Hepatocyte (in vitro differentiated cells): ENCODE measurements at regions not wholly inside any gene's neighbourhood (a gene's known extent, or its start where the extent isn't known, plus 50 kb on each side); places are given as distances from the start of the nearest gene placed in this dataset.
"Not testable (repeated sequence)": the region's sequence is repeated elsewhere in the genome, so short reads cannot be mapped to it uniquely, and the experiment has no call there.

Source experiments
- DNase-seq: peaks from one replicate; pipeline ENCODE4 v3.0.0-alpha.2; 2016; ENCODE audit warnings: low spot score
- H2AFZ ChIP-seq: fragments of 200-600 bp; sonication (generic); 2 replicates; pipeline ENCODE4 v1.6.0; 2016; ENCODE audit warnings: antibody characterized with exemption, mild to moderate bottlenecking
- H3K27ac ChIP-seq: fragments of 200-600 bp; sonication (generic); 2 replicates; pipeline ENCODE4 v1.5.1; 2016; ENCODE audit warnings: mild to moderate bottlenecking
- H3K27me3 ChIP-seq: fragments of 200-600 bp; sonication (generic); 2 replicates; pipeline ENCODE4 v1.6.1; 2016
- H3K36me3 ChIP-seq: fragments of 200-600 bp; sonication (generic); replicated peaks from 2 replicates; pipeline ENCODE4 v1.5.1; 2016; ENCODE audit warnings: low read depth; ENCODE audit not compliant: insufficient read depth
- H3K4me1 ChIP-seq: fragments of 200-600 bp; sonication (generic); 2 replicates; pipeline ENCODE4 v1.5.1; 2016; ENCODE audit warnings: mild to moderate bottlenecking, moderate library complexity; ENCODE audit not compliant: insufficient read depth
- H3K4me2 ChIP-seq: fragments of 200-600 bp; sonication (generic); 2 replicates; pipeline ENCODE4 v1.6.0; 2016
- H3K4me3 ChIP-seq: fragments of 200-600 bp; sonication (generic); 2 replicates; pipeline ENCODE4 v1.5.1; 2016; ENCODE audit warnings: mild to moderate bottlenecking
- H3K79me2 ChIP-seq: fragments of 200-600 bp; sonication (generic); 2 replicates; pipeline ENCODE4 v1.6.0; 2017; ENCODE audit warnings: mild to moderate bottlenecking
- H3K9me2 ChIP-seq: fragments of 200-600 bp; sonication (generic); replicated peaks from 2 replicates; pipeline ENCODE4 v1.6.0; 2017; ENCODE audit warnings: mild to moderate bottlenecking; ENCODE audit not compliant: insufficient read depth
- H3K9me3 ChIP-seq: fragments of 200-600 bp; sonication (generic); 2 replicates; pipeline ENCODE4 v1.5.1; 2016; ENCODE audit warnings: low read depth, mild to moderate bottlenecking
- H4K20me1 ChIP-seq: fragments of 200-600 bp; sonication (generic); 2 replicates; pipeline ENCODE4 v1.6.0; 2016; ENCODE audit warnings: mild to moderate bottlenecking; ENCODE audit not compliant: insufficient read depth, poor library complexity, severe bottlenecking
- EZH2 ChIP-seq: fragments of 200-600 bp; sonication (generic); IDR thresholded peaks from 2 replicates; pipeline ENCODE4 v1.6.1; 2016; ENCODE audit warnings: antibody characterized with exemption, mild to moderate bottlenecking, borderline replicate concordance
- EZH2phosphoT487 ChIP-seq: fragments of 200-600 bp; sonication (generic); IDR thresholded peaks from one replicate; pipeline ENCODE4 v1.6.1; 2018; ENCODE audit warnings: antibody characterized with exemption, mild to moderate bottlenecking, low read depth, moderate library complexity; ENCODE audit not compliant: unreplicated experiment, severe bottlenecking
- WGBS: methylation state at CpG from one replicate; pipeline ENCODE4 v1.1.6; 2016; ENCODE audit warnings: low lambda C conversion rate; ENCODE audit errors: missing lambda C conversion rate; 5-methylcytosine and 5-hydroxymethylcytosine counted together
- TF ChIP-seq, protein P1 (sequence below): fragments of 200-600 bp; sonication (generic); IDR thresholded peaks from 2 replicates; pipeline ENCODE4 v1.5.1; 2016; ENCODE audit warnings: antibody characterized with exemption, mild to moderate bottlenecking; ENCODE audit not compliant: poor library complexity

DNA sequence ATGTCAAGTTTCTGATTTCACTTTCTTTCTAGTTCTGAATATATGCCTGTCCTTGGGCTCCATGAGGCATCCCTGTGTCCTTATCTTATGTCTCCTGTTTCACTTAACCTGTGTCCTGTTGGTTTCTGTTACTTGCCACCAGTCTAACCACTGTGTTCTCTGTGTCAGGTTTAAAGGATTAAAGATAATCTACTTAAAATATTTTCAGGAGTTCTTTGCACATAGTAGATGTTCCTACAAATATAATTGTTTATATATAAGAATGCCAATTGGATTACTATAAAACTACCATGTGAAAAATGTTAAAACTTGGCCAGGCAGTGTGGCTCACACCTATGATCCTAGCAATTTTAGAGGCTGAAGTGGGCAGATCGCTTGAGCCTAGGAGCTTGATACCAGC, 406.4 kb downstream of the CCER1 start:
- Histone ChIP-seq H3K4me2 (no peak overlapping the region), H3K4me1 (no peaks in the 10 kb centered on the region), H3K27me3 (no peaks in the 10 kb centered on the region), H3K79me2 (no peaks in the 10 kb centered on the region), H3K4me3 (no peak overlapping the region), H2AFZ (no peak overlapping the region), H3K27ac (no peak overlapping the region), H3K36me3 (no peaks in the 10 kb centered on the region), H3K9me3 (no peaks in the 10 kb centered on the region), H4K20me1 (no peaks in the 10 kb centered on the region), H3K9me2 (no peaks in the 10 kb centered on the region)
- 89% methylated on average over 1 of the region's 1 CpG for WGBS
- TF ChIP-seq EZH2phosphoT487 (no peak), EZH2 (no peak)
- TF ChIP-seq, protein P1, sequence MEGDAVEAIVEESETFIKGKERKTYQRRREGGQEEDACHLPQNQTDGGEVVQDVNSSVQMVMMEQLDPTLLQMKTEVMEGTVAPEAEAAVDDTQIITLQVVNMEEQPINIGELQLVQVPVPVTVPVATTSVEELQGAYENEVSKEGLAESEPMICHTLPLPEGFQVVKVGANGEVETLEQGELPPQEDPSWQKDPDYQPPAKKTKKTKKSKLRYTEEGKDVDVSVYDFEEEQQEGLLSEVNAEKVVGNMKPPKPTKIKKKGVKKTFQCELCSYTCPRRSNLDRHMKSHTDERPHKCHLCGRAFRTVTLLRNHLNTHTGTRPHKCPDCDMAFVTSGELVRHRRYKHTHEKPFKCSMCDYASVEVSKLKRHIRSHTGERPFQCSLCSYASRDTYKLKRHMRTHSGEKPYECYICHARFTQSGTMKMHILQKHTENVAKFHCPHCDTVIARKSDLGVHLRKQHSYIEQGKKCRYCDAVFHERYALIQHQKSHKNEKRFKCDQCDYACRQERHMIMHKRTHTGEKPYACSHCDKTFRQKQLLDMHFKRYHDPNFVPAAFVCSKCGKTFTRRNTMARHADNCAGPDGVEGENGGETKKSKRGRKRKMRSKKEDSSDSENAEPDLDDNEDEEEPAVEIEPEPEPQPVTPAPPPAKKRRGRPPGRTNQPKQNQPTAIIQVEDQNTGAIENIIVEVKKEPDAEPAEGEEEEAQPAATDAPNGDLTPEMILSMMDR: no peak
- no peak for DNase-seq

DNA sequence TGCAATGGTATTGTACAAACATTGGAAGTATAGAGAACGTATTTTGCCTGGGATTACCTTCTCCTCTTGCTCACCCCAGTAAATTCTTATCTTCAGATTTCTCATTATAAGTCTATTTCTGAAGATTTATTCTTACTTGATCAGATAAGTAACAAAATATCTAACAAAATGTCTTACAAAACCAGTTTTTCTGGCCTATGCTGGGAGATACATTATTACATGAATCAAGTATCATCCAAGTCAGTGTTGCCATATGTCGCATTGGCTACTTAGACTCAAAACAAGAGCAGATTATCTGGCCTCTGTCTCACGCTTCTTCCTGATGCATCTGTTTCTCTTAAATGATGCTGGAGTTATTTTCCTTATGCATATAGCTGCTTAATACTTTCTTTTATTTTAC, 408.5 kb downstream of the CCER1 start:
- no peaks in the 10 kb centered on the region for H3K36me3 ChIP-seq
- no peak overlapping the region for H3K4me3 ChIP-seq
- H2AFZ ChIP-seq: no peak overlapping the region
- no peak overlapping the region for H3K27ac ChIP-seq
- no peaks in the 10 kb centered on the region for H3K9me2 ChIP-seq
- H3K4me2 ChIP-seq: no peak overlapping the region
- H3K4me1 ChIP-seq: no peaks in the 10 kb centered on the region
- whole genome bisulfite sequencing: 87% methylated on average over 3 of the region's 3 CpGs
- no peaks in the 10 kb centered on the region for H3K9me3 ChIP-seq
- H3K79me2 ChIP-seq: no peaks in the 10 kb centered on the region
- no peaks in the 10 kb centered on the region for H4K20me1 ChIP-seq
- no peaks in the 10 kb centered on the region for H3K27me3 ChIP-seq
- TF ChIP-seq EZH2 (no peak), EZH2phosphoT487 (no peak)
- no peak for DNase-seq

DNA sequence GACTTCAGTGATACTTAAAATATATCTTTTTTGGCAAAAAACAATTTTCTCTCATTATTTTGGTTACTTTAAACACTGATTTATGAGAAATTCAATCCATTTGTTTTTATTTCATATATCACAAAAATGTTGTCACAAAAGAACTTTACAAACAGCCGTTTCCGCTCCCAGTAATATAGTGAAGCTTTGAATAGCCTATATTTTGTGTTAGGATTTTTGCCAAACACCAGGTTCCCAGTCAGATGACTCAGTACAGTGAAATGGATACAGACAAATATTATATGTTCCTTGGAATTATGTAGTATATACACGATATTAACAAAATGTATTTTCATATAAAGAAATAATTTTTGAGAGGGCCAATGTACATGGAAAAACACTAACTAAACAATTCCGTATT, 411.1 kb downstream of the CCER1 start:
- no peak for TF ChIP-seq EZH2
- TF ChIP-seq EZH2phosphoT487: no peak
- TF ChIP-seq, protein P1: no peak
- WGBS: 86% methylated on average over 4 of the region's 4 CpGs

DNA sequence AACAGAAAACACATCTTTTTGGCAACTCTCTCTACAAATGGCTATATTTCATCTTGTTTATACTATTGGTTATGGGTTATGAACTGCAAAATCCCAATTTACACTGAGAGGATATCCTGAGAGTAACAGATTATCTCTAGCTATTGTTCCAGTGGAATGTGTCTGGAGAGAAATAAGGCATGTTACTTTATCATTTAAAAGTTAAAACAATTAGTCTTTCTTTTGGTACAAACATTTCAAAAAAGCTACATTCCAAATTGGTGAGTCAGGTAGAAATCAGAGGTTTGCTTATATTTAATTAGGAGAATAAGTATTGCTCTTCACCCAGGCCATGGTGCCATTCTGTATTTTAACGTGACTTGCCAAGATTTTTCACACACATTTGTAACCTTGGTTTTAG, 411.6 kb downstream of the CCER1 start:
- Histone ChIP-seq H3K9me2 (no peaks in the 10 kb centered on the region), H4K20me1 (no peaks in the 10 kb centered on the region), H3K4me1 (no peaks in the 10 kb centered on the region), H3K27ac (no peak overlapping the region), H3K9me3 (no peaks in the 10 kb centered on the region), H3K79me2 (no peaks in the 10 kb centered on the region), H2AFZ (no peak overlapping the region), H3K4me3 (no peak overlapping the region), H3K36me3 (no peaks in the 10 kb centered on the region), H3K4me2 (no peak overlapping the region), H3K27me3 (no peaks in the 10 kb centered on the region)
- WGBS: 83% methylated on average over 1 of the region's 1 CpG
- no peak for DNase-seq
- TF ChIP-seq, protein P1: no peak
- TF ChIP-seq EZH2phosphoT487: no peak
- no peak for TF ChIP-seq EZH2

More for the DNA sequence above, 411.1 kb downstream of the CCER1 start:
- Histone ChIP-seq H3K9me3 (no peaks in the 10 kb centered on the region), H3K79me2 (no peaks in the 10 kb centered on the region), H3K27ac (no peak overlapping the region), H3K36me3 (no peaks in the 10 kb centered on the region), H3K4me3 (no peak overlapping the region), H3K4me1 (no peaks in the 10 kb centered on the region), H3K4me2 (no peak overlapping the region), H3K9me2 (no peaks in the 10 kb centered on the region), H2AFZ (no peak overlapping the region), H3K27me3 (no peaks in the 10 kb centered on the region), H4K20me1 (no peaks in the 10 kb centered on the region)
- DNase-seq: no peak

DNA sequence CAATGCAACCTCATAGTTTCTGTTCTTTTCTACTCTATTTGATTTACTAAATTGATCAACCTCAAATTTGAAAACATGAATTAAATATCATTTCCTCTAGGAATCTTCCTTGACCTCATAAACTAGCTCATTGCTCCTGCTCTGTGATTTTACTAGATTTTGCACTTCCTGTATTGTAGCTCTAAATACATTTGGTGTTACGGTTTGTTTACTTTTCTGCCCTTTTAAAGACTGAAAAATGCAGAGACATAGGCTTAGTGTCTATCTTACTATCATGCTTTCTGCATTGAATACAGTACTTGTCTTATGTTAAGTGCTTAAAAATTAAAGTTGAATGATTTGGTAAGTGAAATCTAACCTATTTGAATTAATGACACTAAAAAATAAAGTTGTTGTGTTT, 412.1 kb downstream of the CCER1 start:
- no CpG with 5 or more reads among the region's 1 CpG for WGBS
- not testable (repeated sequence) for H3K27me3 ChIP-seq, H3K4me1 ChIP-seq, H3K9me2 ChIP-seq, H3K27ac ChIP-seq, H3K4me3 ChIP-seq, H4K20me1 ChIP-seq, H3K79me2 ChIP-seq, H2AFZ ChIP-seq, H3K9me3 ChIP-seq, H3K36me3 ChIP-seq, DNase-seq, H3K4me2 ChIP-seq

DNA sequence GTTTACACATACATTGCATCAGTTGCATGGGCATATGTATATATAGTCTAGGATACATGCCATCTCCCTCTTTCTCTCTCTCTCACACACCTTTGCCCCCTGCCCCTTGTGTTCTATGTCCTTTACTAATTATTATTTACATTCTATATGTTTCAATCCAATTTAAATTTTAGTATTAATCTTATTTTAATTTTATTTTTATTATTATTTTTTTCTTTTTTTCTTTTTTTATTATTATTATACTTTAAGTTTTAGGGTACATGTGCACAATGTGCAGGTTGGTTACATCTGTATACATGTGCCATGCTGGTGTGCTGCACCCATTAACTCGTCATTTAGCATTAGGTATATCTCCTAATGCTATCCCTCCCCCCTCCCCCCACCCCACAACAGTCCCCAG, 421.1 kb downstream of the CCER1 start:
- H3K36me3 ChIP-seq, H2AFZ ChIP-seq, H3K27ac ChIP-seq, H3K27me3 ChIP-seq, H4K20me1 ChIP-seq, H3K4me3 ChIP-seq, H3K79me2 ChIP-seq, H3K4me2 ChIP-seq, H3K9me3 ChIP-seq, DNase-seq, H3K9me2 ChIP-seq, H3K4me1 ChIP-seq: not testable (repeated sequence)
- WGBS: 100% methylated on average over 1 of the region's 1 CpG
